NT2/D1 (cell line): ENCODE measurements at regions not wholly inside any gene's neighbourhood (a gene's known extent, or its start where the extent isn't known, plus 50 kb on each side); places are given as distances from the start of the nearest gene placed in this dataset.
A peak's percentile ranks its signal among the peaks of the same experiment; 100 is the strongest.
"Not testable (repeated sequence)": the region's sequence is repeated elsewhere in the genome, so short reads cannot be mapped to it uniquely, and the experiment has no call there.

Experiments used
- DNase-seq: peaks from one replicate; pipeline ENCODE4 v3.0.0-alpha.2; 2011; ENCODE audit warnings: low read depth, low spot score
- H3K27me3 ChIP-seq: 2 replicates; pipeline ENCODE4 v1.6.0; 2011; ENCODE audit warnings: mild to moderate bottlenecking; ENCODE audit not compliant: insufficient read length, insufficient read depth
- H3K36me3 ChIP-seq: 2 replicates; pipeline ENCODE4 v1.6.1; 2011; ENCODE audit warnings: mild to moderate bottlenecking, low read length, mixed read lengths; ENCODE audit not compliant: insufficient read depth, insufficient read length
- H3K4me1 ChIP-seq: 2 replicates; pipeline ENCODE4 v1.5.1; 2011; ENCODE audit not compliant: insufficient read depth, insufficient read length
- H3K4me3 ChIP-seq: 2 replicates; pipeline ENCODE4 v1.5.1; 2011; ENCODE audit warnings: low read depth; ENCODE audit not compliant: insufficient read length
- H3K9ac ChIP-seq: 2 replicates; pipeline ENCODE4 v1.6.0; 2011; ENCODE audit warnings: low read depth; ENCODE audit not compliant: insufficient read length
- H3K9me3 ChIP-seq: 2 replicates; pipeline ENCODE4 v1.5.1; 2011; ENCODE audit warnings: mild to moderate bottlenecking, low read length; ENCODE audit not compliant: insufficient read depth
- SUZ12 ChIP-seq: IDR thresholded peaks from 2 replicates; pipeline ENCODE4 v1.6.1; 2011; ENCODE audit not compliant: insufficient read length, insufficient read depth; ENCODE audit errors: extremely low read depth
- YY1 ChIP-seq: IDR thresholded peaks from 2 replicates; pipeline ENCODE4 v1.6.1; 2011; ENCODE audit not compliant: insufficient read length, insufficient read depth
- ZNF274 ChIP-seq: IDR thresholded peaks from 2 replicates; pipeline ENCODE4 v1.6.1; 2011; ENCODE audit warnings: mild to moderate bottlenecking, low read depth, low read length

DNA sequence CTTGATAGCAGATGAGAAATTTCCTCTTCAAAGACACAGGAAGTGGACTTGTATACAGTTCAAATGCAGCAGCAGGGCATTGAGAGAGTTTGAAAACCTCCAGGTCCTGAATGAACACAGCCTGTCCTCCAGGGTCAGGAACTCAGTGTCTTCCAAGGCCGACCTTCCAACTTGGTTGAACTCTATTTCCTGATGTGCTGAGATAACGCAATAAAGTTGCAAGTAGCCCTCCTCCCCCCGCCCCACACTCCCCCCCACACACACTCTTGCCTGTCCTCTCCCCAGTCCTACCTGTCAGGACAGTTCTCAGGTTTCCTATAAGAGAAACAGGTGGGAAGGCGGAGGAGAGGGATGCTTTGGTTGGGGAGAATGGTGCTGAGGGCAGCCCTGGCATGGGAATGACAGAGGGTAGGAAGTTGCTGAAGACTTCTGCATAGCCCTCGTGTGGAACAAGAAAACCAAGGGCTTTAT is 90.0 kb downstream of the CCDC71L start:
- DNase-seq, result no peak
- Histone ChIP-seq H3K36me3 (no peaks in the 10 kb centered on the region), H3K9ac (no peak overlapping the region), H3K27me3 (no peaks in the 10 kb centered on the region), H3K9me3 (peaks cover 4% of the 10 kb centered on the region; the same call in 1 of the 2 replicates), H3K4me3 (no peak overlapping the region), H3K4me1 (no peaks in the 10 kb centered on the region)
- no peak for TF ChIP-seq ZNF274
- no peak for TF ChIP-seq YY1
- TF ChIP-seq SUZ12, result no peak

DNA sequence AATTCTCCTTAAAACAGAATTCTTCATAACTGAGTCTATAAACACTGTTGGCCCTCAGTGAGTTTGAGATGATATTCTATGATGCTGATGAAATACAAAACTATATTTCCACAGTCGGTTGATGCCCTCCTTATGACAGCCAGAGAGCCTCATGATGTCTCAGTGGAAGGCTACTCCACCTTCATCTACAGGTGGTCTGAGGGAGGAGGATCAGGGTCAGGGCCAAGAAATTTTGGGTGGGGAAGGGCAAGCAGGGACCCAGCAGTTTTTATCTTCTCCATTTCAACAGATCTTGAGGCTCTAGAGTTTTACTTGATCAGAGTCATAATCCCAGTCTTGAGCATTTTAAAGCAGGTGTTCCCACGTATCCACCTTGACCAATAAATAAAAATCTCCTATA is 90.8 kb downstream of the CCDC71L start:
- H3K9ac ChIP-seq, result no peak overlapping the region
- no peak for TF ChIP-seq ZNF274
- no peak for DNase-seq

DNA sequence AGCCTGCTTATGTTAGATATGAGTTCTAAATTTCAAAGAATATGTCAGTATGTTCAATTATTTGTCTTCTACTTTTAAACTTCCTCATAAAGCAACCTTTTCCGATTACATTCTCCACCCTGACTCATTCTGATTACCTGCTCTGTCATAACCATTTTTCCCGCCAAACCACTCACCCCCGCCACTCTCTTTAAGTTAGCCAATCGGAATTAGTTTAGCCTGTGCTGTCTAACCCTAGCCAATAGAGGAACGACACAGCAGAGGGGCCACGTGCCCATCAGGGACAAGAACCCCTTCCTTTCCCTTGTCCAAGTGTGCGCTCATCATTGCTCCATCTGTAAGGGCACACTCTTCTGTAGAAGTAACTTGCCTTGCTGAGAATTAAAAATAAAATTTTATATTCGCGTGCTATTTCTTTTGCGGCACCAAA is 91.4 kb downstream of the CCDC71L start:
- Histone ChIP-seq H3K27me3 (no peaks in the 10 kb centered on the region), H3K4me1 (no peaks in the 10 kb centered on the region), H3K9ac (no peak overlapping the region), H3K36me3 (no peaks in the 10 kb centered on the region), H3K9me3 (peaks cover 4% of the 10 kb centered on the region; the same call in 1 of the 2 replicates), H3K4me3 (no peak overlapping the region)
- DNase-seq, result no peak
- TF ChIP-seq YY1, result no peak

More for the DNA sequence above, 90.8 kb downstream of the CCDC71L start:
- no peaks in the 10 kb centered on the region for H3K4me1 ChIP-seq
- H3K27me3 ChIP-seq, result no peaks in the 10 kb centered on the region
- no peaks in the 10 kb centered on the region for H3K36me3 ChIP-seq
- H3K9me3 ChIP-seq, result peaks cover 4% of the 10 kb centered on the region; the same call in 1 of the 2 replicates
- H3K4me3 ChIP-seq, result no peak overlapping the region

DNA sequence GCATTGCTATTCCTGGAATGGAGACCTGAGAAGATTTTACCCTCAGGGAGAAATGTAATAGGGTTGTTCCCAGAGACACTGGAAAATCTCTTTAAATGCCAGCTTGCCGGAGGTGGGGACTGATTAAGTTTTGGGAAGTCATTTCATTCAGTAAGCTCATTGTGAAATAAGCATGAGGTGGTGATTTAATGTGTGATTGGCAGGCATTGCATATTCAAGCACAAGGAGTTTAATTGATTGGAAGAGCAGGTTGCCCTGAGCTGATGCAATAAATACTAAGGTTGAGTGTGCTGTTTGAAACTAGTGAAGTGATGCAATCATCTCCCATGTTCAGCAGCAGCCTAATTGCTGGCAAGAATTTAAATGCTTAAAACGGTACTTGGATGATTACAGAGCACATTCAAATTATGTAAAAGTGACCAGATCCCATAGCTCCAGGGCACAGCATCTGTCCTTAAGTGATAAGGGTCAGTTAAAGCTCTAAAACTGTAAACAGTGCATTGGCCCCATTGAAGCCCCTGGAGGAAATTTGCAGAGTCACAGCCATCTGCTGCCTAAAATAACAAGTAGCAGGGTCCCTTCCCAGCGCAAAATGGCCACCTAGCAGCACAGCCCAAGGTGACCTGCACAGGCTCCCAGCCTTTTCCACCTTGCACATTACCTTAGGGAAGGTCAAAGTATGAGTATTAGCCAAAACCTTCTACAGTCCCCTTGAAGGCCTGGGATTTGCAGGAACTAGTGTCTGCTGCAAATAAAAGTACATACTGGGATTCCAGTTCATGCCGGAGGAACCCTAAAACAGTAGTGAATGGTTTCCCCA is 92.1 kb downstream of the CCDC71L start:
- H3K9ac ChIP-seq, result no peak overlapping the region
- peaks cover 4% of the 10 kb centered on the region; the same call in 1 of the 2 replicates for H3K9me3 ChIP-seq
- H3K36me3 ChIP-seq, result no peaks in the 10 kb centered on the region
- no peaks in the 10 kb centered on the region for H3K27me3 ChIP-seq
- no peak overlapping the region for H3K4me3 ChIP-seq
- TF ChIP-seq YY1 (peak; percentile 26), ZNF274 (no peak)
- H3K4me1 ChIP-seq, result no peaks in the 10 kb centered on the region
- DNase-seq, result peak; percentile 30

DNA sequence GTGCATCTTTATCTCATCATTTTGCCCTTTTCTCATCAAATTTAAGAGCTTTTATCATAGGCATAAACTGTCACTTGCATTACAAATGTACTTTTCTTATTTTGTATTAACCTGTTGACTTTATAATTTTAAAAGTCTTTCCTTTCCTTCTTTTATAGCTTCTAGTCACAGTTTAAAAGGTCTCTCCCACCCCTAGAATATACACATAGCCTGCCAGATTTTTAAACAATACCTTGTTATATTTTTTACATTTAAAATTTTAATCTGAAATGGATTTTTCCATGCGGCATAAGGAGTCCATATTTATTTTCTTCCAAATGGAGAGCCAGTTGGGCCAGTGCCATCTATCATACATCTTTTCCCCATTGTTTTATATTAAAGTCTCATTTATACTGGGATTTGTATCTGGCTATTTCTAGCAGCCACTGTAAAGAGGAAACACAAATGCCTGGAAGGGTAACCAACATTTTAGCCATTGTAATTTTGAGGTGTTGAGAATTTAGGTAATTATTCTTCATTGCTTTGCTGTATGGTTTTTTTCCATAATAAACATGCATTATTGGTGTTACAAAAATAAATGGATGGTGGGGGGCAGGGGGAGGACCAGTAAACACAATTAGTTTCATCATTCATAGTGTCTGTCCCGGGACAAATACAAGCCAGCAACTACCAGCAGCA is 92.8 kb downstream of the CCDC71L start:
- no peaks in the 10 kb centered on the region for H3K4me1 ChIP-seq
- no peak overlapping the region for H3K9ac ChIP-seq
- no peak for TF ChIP-seq ZNF274
- no peak for TF ChIP-seq SUZ12
- TF ChIP-seq YY1, result no peak

DNA sequence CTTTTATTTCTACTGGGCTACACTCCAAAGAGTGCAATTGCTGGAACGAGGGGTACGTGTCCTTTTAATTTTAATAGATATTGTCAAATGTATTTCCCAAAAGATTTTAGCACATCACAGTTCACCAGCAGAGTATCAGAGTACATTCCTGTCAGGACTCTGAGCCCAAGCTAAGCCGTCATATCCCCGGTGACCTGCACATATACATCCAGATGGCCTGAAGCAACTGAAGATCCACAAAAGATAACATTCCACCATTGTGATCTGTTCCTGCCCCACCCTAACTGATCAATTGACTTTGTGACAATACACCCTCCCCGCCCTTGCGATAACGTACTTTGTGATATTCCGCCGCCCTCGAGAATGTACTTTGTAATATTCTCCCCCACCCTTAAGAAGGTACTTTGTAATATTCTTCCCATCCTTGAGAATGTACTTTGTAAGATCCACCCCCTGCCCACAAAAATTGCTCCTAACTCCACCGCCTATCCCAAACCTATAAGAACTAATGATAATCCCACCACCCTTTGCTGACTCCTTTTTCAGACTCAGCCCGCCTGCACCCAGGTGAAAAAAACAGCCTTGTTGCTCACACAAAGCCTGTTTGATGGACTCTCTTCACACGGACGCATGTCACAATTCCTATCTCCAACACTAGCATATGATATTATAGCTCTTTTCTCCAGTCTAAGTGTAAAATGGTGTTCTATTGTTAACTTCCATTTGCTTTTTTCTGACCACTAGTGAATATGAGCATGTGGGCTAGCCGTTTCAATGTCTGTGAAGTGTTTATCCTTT is 93.6 kb downstream of the CCDC71L start:
- not testable (repeated sequence) for H3K4me1 ChIP-seq, H3K4me3 ChIP-seq, H3K27me3 ChIP-seq, H3K36me3 ChIP-seq, H3K9me3 ChIP-seq, H3K9ac ChIP-seq, DNase-seq

More for the DNA sequence above, 92.8 kb downstream of the CCDC71L start:
- Histone ChIP-seq H3K36me3 (no peaks in the 10 kb centered on the region), H3K4me3 (no peak overlapping the region), H3K27me3 (no peaks in the 10 kb centered on the region), H3K9me3 (peaks cover 4% of the 10 kb centered on the region; the same call in 1 of the 2 replicates)
- no peak for DNase-seq

DNA sequence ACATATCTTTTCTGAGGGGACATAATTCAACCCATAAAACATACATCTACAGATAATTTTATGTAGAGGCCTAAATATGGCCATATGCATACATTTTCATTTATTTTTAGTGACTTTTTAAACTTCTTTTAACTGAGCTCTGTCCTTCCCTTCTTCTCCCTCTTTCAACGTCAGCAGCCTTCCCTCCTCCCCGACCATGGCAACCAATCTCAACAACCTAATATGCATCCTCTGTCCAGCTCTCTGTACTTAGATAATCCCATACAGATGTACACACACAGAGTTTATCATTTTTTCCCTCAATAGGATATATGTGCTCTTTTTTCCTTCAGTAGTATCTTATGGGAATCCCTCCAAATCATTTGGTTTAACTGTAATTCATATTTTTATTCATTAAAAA is 94.3 kb downstream of the CCDC71L start:
- Histone ChIP-seq H3K9me3 (peaks cover 4% of the 10 kb centered on the region; the same call in 1 of the 2 replicates), H3K27me3 (no peaks in the 10 kb centered on the region), H3K4me3 (no peak overlapping the region), H3K9ac (no peak overlapping the region), H3K36me3 (no peaks in the 10 kb centered on the region), H3K4me1 (no peaks in the 10 kb centered on the region)
- TF ChIP-seq YY1 (no peak), ZNF274 (no peak), SUZ12 (no peak)
- DNase-seq, result no peak
